Neuron (in vitro differentiated cells): ENCODE measurements at regions not wholly inside any gene's neighbourhood (a gene's known extent, or its start where the extent isn't known, plus 50 kb on each side); places are given as distances from the start of the nearest gene placed in this dataset.
"Not testable (repeated sequence)": the region's sequence is repeated elsewhere in the genome, so short reads cannot be mapped to it uniquely, and the experiment has no call there.

ENCODE experiments used
- H2AFZ ChIP-seq: one replicate; pipeline ENCODE4 v1.6.1; 2013; ENCODE audit warnings: low read depth, mild to moderate bottlenecking, inconsistent platforms, low read length, moderate library complexity
- H3K27me3 ChIP-seq: one replicate; pipeline ENCODE4 v1.6.1; 2013; ENCODE audit warnings: low read length; ENCODE audit not compliant: insufficient read depth
- H3K36me3 ChIP-seq: one replicate; pipeline ENCODE4 v1.6.1; 2013; ENCODE audit warnings: low read length; ENCODE audit not compliant: insufficient read depth
- H3K4me1 ChIP-seq: one replicate; pipeline ENCODE4 v1.6.1; 2013; ENCODE audit warnings: low read length; ENCODE audit not compliant: insufficient read depth
- H3K4me3 ChIP-seq: 2 replicates; pipeline ENCODE4 v1.5.1; 2013; ENCODE audit warnings: mild to moderate bottlenecking, low read length, moderate library complexity
- H3K9me3 ChIP-seq: one replicate; pipeline ENCODE4 v1.6.1; 2013; ENCODE audit warnings: low read length

DNA sequence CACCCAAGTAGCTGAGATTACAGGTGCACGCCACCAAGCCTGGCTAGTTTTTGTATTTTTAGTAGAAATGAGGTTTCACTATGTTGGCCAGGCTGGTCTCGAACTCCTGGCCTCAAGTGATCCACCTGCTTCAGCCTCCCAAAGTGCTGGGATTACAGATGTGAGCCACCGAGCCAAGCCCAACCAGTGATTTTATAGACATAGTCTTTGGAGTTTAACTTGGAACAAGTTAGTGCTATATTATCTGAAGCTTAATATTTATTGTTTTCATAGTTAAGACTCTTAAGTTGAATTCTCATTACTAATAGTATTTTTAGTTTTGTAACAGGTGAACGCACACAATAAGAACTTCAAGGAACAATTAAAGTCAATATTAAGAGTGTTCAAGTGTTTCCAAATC, 122.1 kb downstream of the SPAG6 start:
- H3K9me3 ChIP-seq, H3K27me3 ChIP-seq, H2AFZ ChIP-seq, H3K4me3 ChIP-seq, H3K36me3 ChIP-seq: not testable (repeated sequence)
- H3K4me1 ChIP-seq, result peaks cover 16% of the 10 kb centered on the region

DNA sequence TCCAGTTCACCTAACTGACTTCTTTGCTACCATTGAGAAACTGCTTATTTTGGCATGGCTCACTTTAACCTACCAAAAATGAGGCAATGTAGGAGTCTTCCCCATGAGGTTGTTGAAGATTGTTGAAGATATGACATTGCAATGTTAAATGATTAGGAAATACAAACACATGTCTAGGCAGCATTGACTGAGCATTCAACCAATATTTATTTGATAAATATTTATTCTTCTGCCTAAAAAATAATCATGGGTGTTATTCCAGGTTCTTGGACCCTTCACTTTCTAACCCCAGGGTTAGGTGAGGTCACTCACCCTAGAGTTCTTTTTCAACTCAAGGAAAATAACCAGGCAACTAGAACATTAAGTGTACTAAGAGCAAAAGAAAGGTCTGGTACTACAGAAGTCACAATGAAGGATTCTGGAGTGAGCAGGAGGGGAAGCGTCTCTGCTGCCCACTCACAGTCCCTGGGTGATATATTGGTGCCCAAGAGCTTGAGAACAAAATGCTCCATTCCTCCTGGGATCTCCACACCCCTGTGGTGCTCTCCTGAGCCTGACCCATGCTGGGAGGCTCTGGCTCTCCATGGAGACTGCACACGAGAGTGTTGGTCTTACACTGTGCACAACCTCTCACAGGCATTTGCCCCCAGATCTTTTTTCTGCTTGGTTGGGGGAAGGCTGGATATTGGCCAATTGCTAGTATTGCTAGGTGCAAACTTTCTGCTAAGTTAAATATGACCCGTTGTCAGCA, 123.4 kb downstream of the SPAG6 start:
- H3K27me3 ChIP-seq, result peaks cover 16% of the 10 kb centered on the region

DNA sequence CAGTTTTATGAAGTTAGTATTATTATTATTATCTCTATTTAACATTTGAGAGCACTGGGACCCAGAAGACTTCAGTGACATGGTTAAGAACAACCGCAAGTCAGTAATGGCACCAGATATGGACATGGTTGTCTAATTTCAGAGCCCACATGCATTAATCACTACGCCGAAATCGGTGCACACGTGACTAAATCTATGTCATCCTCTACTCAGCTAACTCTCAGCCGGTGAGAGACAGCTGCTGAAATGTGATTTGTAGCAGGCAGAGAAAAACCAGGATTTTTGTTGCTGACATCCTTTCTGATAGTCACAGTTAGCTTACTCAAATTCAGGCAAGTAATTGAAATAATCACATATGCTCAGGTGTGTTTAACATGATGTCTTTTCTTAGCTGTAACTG, 127.7 kb downstream of the SPAG6 start:
- peaks cover 56% of the 10 kb centered on the region for H3K27me3 ChIP-seq
- no peak overlapping the region for H2AFZ ChIP-seq
- peaks cover 5% of the 10 kb centered on the region for H3K4me1 ChIP-seq
- H3K36me3 ChIP-seq, result no peaks in the 10 kb centered on the region
- H3K4me3 ChIP-seq, result no peak overlapping the region
- H3K9me3 ChIP-seq, result peaks cover 10% of the 10 kb centered on the region

More for the DNA sequence above, 123.4 kb downstream of the SPAG6 start:
- Histone ChIP-seq H2AFZ (no peak overlapping the region), H3K4me3 (no peak overlapping the region), H3K36me3 (no peaks in the 10 kb centered on the region), H3K4me1 (peaks cover 16% of the 10 kb centered on the region), H3K9me3 (no peaks in the 10 kb centered on the region)

DNA sequence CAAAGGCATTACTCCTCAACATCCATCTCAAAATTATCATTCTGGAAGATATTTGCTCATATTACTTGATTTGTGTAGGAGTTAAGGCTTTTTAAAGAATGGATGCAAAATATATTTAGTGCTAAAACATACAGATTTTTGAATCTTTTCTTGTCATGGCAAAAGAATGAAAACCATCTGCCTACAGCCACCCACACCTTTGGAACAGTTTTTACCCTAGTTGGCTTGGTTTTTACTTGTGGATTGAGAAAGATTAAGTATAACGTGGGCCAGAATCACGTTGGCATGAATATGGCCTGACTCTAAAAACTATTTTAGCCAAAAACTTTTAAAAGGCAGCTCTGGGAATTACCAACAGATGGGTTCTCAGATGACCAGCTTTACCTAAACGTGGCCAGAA, 128.2 kb downstream of the SPAG6 start:
- peaks cover 5% of the 10 kb centered on the region for H3K4me1 ChIP-seq
- H3K4me3 ChIP-seq, result no peak overlapping the region
- peaks cover 10% of the 10 kb centered on the region for H3K9me3 ChIP-seq
- no peak overlapping the region for H2AFZ ChIP-seq
- H3K36me3 ChIP-seq, result no peaks in the 10 kb centered on the region
- H3K27me3 ChIP-seq, result peaks cover 61% of the 10 kb centered on the region

DNA sequence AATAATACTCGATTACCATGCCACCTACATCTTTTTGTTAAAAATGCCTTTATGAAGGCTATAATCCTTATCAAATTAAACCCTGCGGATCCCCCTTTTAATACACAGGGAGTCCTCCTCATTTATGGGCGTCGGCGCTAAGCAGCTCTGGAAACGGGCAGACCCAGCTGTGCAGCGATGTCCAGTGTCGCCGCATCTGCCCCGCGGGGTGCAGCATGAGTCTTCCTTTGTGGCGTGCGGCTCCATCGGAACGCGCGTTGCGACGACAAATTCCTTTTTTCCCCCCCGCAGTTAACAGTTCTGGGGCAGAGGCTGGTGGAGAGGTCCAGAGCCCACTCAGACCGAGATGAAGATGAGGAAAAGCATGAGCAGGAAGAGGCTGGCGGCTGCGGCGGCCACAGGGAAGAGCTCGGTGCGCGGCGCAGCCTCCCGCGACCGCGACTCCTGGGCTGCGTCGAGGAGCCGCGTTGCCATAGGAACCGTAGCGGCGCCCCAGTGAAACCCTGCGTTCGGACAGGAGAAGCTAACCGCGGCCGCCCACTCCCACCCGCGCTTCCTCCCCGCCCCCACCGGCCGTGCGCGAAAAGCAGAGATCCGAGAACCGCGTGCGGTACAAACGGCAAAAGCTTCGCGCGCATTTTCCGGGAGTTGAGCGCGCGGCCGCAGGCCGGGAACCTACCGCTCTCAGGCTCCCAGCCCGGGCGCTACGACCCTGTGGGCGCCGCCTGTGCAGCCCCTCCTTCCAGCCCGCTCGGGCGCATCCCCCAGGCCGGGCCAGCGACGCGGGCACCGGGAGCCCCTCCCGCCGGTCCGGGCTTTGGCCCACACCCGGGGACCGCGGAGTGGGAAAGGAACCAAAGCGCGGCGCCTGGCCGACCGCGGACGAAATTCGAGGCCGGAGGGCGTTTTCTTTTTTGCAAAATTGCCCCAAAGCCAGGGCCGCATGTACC, 130.6 kb downstream of the SPAG6 start:
- Histone ChIP-seq H3K27me3 (peaks cover 77% of the 10 kb centered on the region), H3K36me3 (no peaks in the 10 kb centered on the region), H3K4me3 (peak overlapping the region; percentile 42), H3K9me3 (peaks cover 10% of the 10 kb centered on the region), H2AFZ (peak overlapping the region; percentile 34), H3K4me1 (peaks cover 5% of the 10 kb centered on the region)

DNA sequence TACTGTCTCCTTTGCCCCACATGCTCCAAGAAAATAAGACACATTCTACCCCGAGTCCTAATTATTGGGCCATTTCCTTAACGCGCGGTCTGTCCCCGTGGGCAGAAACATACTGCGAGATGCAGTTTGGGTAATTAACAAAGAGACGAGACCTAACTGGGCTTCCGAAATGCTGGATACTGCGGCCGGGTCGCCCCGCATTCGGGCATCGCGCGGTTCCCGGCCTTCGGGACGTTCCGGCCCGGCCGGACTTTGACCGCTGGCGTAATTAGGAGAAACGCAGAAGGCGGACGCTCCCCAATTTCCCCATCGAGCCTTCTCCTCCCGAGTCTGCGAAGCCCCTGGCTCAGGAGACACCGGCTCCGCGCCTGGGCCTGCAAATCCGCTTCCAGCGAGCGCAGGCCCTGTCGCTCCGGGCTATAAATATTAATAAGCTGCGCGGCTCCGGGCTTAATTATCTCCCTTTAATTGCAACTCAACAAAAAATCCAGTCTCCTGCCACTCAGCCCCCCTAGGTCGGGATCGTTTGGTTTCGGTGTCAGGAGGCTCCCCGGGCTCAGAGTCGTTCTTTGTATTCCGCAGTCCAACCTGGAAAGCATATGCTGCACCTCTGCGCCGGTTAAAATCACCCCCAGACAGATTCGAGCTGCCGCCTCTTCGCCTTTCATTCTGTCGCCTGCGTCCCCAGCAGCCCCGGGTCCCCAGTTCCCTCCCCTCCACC, 131.5 kb downstream of the SPAG6 start:
- Histone ChIP-seq H3K27me3 (peaks cover 77% of the 10 kb centered on the region), H3K4me1 (peaks cover 5% of the 10 kb centered on the region), H2AFZ (peak overlapping the region; percentile 34), H3K9me3 (peaks cover 10% of the 10 kb centered on the region), H3K4me3 (no peak overlapping the region), H3K36me3 (no peaks in the 10 kb centered on the region)

DNA sequence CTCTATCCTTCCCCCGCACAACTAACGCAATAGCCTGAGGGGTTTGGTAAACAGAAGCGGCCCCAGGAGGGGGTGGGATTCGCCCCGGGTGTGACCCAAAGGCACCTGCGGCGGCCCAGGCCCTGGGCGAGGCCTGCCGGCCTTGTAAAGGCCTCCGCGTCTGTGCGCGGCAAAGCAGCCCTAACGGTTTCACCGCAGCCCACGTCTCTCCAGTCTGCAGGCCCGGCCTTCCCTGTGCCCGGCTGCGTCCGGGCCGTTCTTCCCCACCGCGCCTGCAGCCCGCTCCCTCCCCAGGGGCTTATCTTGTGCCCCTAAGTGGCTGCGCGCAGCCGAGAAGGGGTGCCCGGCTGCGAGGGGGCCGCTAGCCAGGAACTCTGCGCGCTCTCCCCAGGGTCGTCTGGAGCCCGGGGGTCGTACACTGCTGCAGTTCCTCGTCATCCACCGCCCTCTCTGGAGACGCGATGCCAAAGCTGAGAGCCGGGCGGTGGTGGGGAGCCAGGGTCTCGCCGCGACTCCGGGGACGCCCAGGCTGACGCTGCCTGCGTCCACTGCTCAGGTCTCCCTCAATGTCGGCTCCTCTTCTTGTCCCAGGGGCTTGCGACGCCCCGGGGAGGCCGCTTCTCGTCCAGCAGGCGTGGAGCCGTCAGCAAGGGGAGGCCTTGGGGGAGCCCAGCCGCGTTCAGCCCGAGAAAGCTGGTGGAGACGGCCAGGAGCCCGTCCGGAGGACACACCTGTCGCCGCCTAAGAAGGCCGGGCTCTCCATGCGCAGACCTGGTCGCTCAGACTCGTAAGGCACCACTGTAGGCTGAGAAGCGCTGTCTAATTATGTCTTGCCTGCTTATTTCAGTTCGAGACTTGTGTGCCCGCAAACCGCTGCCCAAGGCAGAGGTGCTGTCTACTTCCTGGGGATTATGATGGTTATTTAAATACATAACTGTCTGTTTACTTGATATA, 132.3 kb downstream of the SPAG6 start:
- Histone ChIP-seq H3K9me3 (peaks cover 10% of the 10 kb centered on the region), H3K4me3 (no peak overlapping the region), H2AFZ (no peak overlapping the region), H3K27me3 (peaks cover 70% of the 10 kb centered on the region), H3K36me3 (no peaks in the 10 kb centered on the region), H3K4me1 (peaks cover 5% of the 10 kb centered on the region)

DNA sequence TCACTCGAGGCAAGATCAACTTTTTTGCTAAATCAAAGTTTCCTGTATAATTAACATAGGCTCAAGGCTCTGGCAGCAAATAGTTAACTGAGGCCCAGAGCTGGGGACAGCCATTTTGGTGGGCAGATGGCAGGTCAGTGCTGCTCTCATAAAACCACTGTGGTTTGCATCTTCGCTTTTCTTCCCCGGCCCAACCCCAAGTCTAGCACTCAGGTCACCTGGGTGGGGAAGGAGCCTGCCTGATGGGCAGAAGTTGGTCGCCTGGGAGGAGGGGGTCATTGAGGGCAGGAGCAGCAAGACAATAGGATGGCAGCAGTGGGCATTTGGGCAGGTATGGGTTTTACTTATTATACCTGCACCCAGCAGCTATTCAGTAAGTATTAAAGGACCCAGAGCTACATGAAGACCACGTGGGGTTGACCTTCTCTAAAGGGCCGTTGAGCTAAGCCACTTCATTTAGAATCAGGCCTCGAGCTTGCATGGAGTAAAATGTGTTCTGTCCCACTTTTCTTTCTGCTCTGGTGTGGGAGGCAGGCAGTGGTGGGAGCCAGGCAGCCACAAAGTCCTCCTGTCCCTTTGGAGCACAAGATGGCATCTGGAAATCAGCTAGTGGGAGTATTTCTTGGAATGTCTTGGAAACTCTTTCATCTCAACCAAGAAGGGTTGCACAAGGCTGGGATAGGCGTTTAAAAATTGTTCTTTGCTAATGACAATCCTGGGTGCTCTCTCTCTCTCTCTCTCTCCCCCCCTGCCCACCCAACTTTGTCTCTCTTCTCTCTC, 133.4 kb downstream of the SPAG6 start:
- no peaks in the 10 kb centered on the region for H3K36me3 ChIP-seq
- peaks cover 10% of the 10 kb centered on the region for H3K9me3 ChIP-seq
- peaks cover 5% of the 10 kb centered on the region for H3K4me1 ChIP-seq
- H3K27me3 ChIP-seq, result peaks cover 61% of the 10 kb centered on the region
- no peak overlapping the region for H2AFZ ChIP-seq
- no peak overlapping the region for H3K4me3 ChIP-seq

DNA sequence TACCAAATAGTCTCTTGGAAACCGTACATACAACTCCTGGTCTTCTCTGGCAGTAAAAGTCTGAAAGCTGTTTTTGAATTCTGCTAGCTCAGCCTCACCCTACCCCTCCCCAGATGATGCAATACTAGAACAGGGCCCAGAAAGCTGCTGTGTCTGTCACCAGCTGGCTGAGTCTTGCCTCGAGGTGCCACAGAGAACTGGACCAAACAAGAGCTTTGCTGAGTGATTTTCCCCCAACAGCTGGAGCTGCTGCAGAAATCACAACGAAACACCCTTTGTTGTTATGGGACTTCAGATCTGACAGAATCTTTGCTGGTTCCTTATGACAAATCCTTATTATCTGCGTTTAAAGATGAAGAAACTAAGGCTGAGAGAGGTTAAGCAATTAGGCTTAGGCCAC, 134.1 kb downstream of the SPAG6 start:
- Histone ChIP-seq H2AFZ (no peak overlapping the region), H3K4me3 (no peak overlapping the region), H3K9me3 (peaks cover 10% of the 10 kb centered on the region), H3K4me1 (peaks cover 5% of the 10 kb centered on the region), H3K36me3 (no peaks in the 10 kb centered on the region), H3K27me3 (peaks cover 58% of the 10 kb centered on the region)

DNA sequence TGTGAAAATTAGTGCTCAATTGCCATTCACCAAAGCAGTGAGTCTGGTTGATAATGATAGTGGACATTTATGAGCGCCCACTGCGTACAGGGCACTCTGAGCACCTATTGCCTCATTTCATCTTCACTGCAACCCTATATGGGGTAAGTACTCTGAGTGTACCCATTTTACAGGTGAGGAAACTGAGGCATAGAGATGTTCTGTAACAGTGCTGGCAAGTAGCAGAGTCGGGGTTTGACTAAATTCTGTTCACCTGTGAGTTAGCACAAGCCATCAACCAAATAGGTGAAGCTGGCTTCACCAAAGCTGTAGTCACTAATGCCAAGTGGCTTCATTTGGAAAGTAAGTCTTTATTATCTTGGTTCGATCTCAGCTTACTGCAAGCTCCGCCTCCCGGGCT, 135.8 kb downstream of the SPAG6 start:
- Histone ChIP-seq H2AFZ (no peak overlapping the region), H3K4me3 (no peak overlapping the region), H3K4me1 (no peaks in the 10 kb centered on the region), H3K27me3 (peaks cover 45% of the 10 kb centered on the region), H3K9me3 (peaks cover 10% of the 10 kb centered on the region), H3K36me3 (no peaks in the 10 kb centered on the region)

DNA sequence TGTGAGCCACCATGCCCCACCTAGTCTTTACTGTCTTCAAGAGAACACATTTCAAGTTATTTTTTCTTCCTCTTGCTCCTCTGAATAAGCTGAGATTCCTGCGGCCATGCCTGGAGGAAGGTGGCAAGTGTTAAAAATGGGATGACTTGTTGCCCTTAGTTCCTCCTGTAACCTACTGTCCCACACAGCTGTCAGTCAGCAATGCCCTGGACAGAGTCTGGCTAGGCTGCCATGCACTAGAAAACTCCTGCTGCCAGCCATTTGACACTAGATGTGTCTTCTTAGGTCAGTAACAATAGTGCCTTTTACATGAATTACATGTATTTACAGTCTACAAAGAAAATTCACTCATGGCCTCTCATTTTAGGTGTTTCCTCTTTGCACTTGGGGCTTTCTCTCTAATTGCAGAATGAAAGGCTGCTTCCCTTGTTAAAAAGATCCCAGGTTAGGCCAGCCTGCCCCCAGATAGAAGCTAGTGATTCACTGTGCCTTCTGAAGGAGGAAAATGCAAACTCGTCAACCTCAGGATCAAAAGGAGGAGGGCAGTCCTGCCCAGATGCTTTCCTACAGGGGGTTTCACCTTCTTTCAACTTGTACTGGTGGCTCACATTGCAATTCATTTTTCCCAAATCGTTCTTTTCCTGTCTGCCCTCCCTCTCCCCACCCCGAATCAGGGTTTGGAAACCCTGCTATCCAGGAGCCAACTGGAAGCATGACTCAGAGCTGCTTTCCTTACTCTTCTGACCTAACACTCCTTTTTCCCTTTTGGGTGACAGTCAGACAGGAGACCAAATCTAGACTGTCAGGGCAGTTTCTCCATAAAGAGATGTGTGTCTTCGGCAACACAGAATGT, 136.6 kb downstream of the SPAG6 start:
- H3K9me3 ChIP-seq, result peaks cover 5% of the 10 kb centered on the region
- H3K36me3 ChIP-seq, result no peaks in the 10 kb centered on the region
- no peaks in the 10 kb centered on the region for H3K4me1 ChIP-seq
- no peak overlapping the region for H2AFZ ChIP-seq
- no peak overlapping the region for H3K4me3 ChIP-seq
- H3K27me3 ChIP-seq, result peaks cover 37% of the 10 kb centered on the region
